Muscle of leg (tissue), 3 donors: ENCODE measurements at regions not wholly inside any gene's neighbourhood (a gene's known extent, or its start where the extent isn't known, plus 50 kb on each side); places are given as distances from the start of the nearest gene placed in this dataset.
"Not testable (repeated sequence)": the region's sequence is repeated elsewhere in the genome, so short reads cannot be mapped to it uniquely, and the experiment has no call there.

Experiments
- DNase-seq: peaks from one replicate; pipeline ENCODE4 v3.0.0; 2013
- H3K27ac ChIP-seq: one replicate; pipeline ENCODE4 v1.5.1; 2013; ENCODE audit warnings: mild to moderate bottlenecking, low read length, control low read depth
- H3K27me3 ChIP-seq: one replicate; pipeline ENCODE4 v1.6.1; 2013; ENCODE audit warnings: low read length; ENCODE audit not compliant: control insufficient read depth, insufficient read depth
- H3K36me3 ChIP-seq: one replicate; pipeline ENCODE4 v1.6.1; 2013; ENCODE audit warnings: low read length; ENCODE audit not compliant: control insufficient read depth, insufficient read depth
- H3K4me1 ChIP-seq: one replicate; pipeline ENCODE4 v1.6.1; 2013; ENCODE audit warnings: low read length; ENCODE audit not compliant: control insufficient read depth, insufficient read depth
- H3K4me3 ChIP-seq: one replicate; pipeline ENCODE4 v1.5.1; 2013; ENCODE audit warnings: low read length, control low read depth
- H3K9me3 ChIP-seq: replicated peaks from 2 replicates; pipeline ENCODE4 v1.6.1; 2013; ENCODE audit warnings: low read depth, low read length; ENCODE audit not compliant: control insufficient read depth
- WGBS: methylation state at CpG from one replicate; pipeline ENCODE4 v1.1.5; 2013; ENCODE audit warnings: missing lambda C conversion rate; ENCODE audit not compliant: insufficient coverage; 5-methylcytosine and 5-hydroxymethylcytosine counted together

GRCh38 chr22:47862394-47862793, 1099.9 kb downstream of the TBC1D22A start:
- 78% methylated on average over 2 of the region's 4 CpGs for WGBS

GRCh38 chr22:47860907-47861306, 1098.5 kb downstream of the TBC1D22A start:
- not testable (repeated sequence) for H3K27ac ChIP-seq, H3K9me3 ChIP-seq, H3K27me3 ChIP-seq, H3K36me3 ChIP-seq, H3K4me3 ChIP-seq, DNase-seq, H3K4me1 ChIP-seq
- 78% methylated on average over 7 of the region's 9 CpGs for WGBS

More at GRCh38 chr22:47862394-47862793, 1099.9 kb downstream of the TBC1D22A start:
- Histone ChIP-seq H3K4me1 (no peaks in the 10 kb centered on the region), H3K9me3 (peaks cover 4% of the 10 kb centered on the region), H3K27ac (no peak overlapping the region), H3K27me3 (no peaks in the 10 kb centered on the region), H3K36me3 (no peaks in the 10 kb centered on the region), H3K4me3 (no peak overlapping the region)
- DNase-seq = no peak

DNA sequence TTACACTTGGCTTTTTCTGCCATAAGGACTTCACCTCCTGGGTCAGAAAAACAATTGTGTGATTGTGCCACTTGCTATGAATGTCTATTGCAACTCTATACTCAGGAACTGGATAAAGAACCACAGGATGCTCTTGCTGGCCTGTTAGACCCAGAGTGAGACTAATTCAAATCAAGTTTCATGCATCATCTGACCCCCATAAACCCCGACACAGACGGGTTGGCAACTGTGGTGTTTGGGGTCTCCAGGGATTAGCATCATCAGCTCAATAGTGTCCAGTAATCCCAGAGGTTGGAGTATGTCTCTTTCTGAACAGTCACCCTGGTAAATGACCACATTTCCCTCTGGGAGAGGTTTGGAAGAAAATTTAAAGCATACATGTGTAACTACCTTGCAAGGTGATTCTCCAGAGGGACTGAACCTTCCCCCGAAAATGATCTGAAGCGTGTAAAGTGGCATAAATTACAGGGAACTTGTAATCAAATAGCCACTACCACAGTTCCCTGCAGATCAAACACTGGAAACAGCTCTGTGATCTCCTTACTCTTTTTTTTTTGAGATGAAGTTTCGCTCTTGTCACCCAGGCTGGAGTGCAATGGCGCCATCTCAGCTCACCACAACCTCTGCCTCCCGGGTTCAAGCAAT, 1097.6 kb downstream of the TBC1D22A start:
- Histone ChIP-seq H3K27me3 (no peaks in the 10 kb centered on the region), H3K27ac (no peak overlapping the region), H3K4me1 (no peaks in the 10 kb centered on the region), H3K36me3 (no peaks in the 10 kb centered on the region), H3K9me3 (peaks cover 4% of the 10 kb centered on the region), H3K4me3 (no peak overlapping the region)
- WGBS = no CpG with 5 or more reads among the region's 7 CpGs
- DNase-seq = no peak

DNA sequence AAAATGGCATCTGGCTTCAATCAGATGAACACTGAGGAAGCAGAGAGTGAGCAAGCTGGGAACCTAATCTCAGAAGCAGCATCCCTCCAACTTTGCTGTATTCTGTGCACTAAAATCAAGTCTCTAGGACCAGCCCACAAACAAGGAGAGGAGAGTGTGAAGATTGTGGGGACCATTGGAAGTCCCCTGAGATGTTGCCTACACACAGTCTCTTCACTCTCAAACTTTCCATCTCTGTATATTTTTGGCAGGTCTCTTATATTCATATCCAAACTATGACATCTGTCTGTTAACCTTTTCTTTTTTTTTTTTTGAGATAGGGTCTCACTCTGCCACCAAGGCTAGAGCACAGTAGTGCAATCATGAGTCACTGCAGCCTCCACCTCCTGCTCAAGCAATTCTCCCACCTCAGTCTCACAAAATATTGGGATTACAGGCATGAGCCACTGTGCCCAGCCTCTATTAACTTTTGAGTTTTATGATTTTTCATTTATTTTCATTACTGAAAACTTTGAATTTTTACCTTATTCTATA, 1096.4 kb downstream of the TBC1D22A start:
- Histone ChIP-seq H3K27me3 (peaks cover 3% of the 10 kb centered on the region), H3K9me3 (peaks cover 4% of the 10 kb centered on the region), H3K4me1 (no peaks in the 10 kb centered on the region), H3K27ac (no peak overlapping the region), H3K4me3 (no peak overlapping the region), H3K36me3 (no peaks in the 10 kb centered on the region)
- no peak for DNase-seq

DNA sequence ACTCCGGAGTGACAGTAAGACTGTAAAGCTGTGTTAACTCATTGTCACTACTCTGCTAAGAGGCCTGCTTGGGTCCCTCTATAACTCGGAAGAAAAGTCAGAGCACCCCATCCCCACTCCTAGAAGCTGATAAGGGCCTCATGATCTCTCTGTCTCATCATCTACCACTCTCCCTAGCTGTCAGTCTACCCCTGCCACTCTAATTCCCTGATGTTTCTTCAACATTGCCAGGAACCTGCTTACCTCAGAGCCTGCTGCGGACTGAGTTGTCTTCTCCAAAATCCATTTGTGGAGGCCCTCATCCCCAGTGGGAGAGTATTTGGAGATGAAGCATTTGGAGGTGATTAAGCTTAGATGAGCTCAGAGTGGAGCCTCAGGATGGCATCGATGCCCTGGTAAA, 1092.2 kb downstream of the TBC1D22A start:
- Histone ChIP-seq H3K4me1 (peaks cover 16% of the 10 kb centered on the region), H3K9me3 (peaks cover 4% of the 10 kb centered on the region), H3K4me3 (no peak overlapping the region), H3K27me3 (peaks cover 4% of the 10 kb centered on the region), H3K36me3 (no peaks in the 10 kb centered on the region), H3K27ac (no peak overlapping the region)
- 46% methylated on average over 3 of the region's 4 CpGs for WGBS
- no peak for DNase-seq

DNA sequence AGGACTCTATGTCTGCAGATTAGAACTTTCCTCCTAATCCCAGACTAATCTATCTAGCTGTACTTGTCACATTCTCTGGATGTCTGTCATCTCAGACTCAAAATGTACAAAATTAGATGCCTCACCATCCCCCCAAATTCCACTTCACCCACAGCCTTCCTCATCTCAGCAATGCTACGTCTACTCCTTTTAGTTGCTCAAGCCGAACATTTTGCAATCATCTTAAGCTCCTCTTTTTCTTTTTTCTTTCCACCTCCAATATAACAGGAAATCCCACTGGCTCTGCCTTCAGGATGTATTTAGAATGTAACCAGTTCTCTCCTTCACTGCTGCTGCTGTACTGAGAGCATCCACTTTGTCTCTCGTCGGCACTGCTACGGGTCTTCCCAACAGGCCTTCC, 1091.8 kb downstream of the TBC1D22A start:
- no peaks in the 10 kb centered on the region for H3K36me3 ChIP-seq
- peaks cover 4% of the 10 kb centered on the region for H3K9me3 ChIP-seq
- DNase-seq = no peak
- H3K4me3 ChIP-seq = no peak overlapping the region
- no peak overlapping the region for H3K27ac ChIP-seq
- WGBS = 40% methylated on average over 2 of the region's 5 CpGs
- peaks cover 20% of the 10 kb centered on the region for H3K4me1 ChIP-seq
- peaks cover 4% of the 10 kb centered on the region for H3K27me3 ChIP-seq

DNA sequence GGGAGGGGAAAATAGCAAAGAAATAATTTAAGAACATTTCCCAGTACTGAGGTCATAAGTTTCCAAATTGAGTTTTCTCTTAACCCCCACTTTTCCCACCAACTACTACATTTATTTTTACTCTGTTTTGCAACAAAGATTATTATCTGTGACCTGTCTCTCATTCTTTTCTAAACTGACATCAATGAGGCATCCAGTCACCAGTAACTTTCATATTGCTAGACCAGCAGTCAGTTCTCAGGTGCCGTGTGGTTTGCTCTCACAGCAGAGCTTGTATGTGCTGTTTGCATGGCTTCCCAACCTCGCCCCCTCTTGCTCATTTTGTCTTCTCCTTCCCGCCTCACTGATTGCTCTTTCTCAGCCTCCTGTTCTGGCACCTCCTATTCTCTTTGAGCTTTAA, 1091.3 kb downstream of the TBC1D22A start:
- DNase-seq = no peak
- Histone ChIP-seq H3K27me3 (peaks cover 4% of the 10 kb centered on the region), H3K36me3 (no peaks in the 10 kb centered on the region), H3K9me3 (peaks cover 4% of the 10 kb centered on the region), H3K4me3 (no peak overlapping the region), H3K27ac (no peak overlapping the region), H3K4me1 (peaks cover 24% of the 10 kb centered on the region)
- WGBS = 57% methylated on average over 1 of the region's 3 CpGs

- Histone ChIP-seq H3K27me3 (peaks cover 4% of the 10 kb centered on the region), H3K4me1 (peaks cover 30% of the 10 kb centered on the region), H3K36me3 (no peaks in the 10 kb centered on the region), H3K9me3 (no peaks in the 10 kb centered on the region), H3K4me3 (no peak overlapping the region), H3K27ac (no peak overlapping the region)
- 37% methylated on average over 2 of the region's 3 CpGs for WGBS
- no peak for DNase-seq
Observed at GRCh38 chr22:47851586-47851985, 1089.1 kb downstream of the TBC1D22A start.

GRCh38 chr22:47850644-47851151, 1088.2 kb downstream of the TBC1D22A start:
- WGBS = 50% methylated on average over 1 of the region's 2 CpGs

DNA sequence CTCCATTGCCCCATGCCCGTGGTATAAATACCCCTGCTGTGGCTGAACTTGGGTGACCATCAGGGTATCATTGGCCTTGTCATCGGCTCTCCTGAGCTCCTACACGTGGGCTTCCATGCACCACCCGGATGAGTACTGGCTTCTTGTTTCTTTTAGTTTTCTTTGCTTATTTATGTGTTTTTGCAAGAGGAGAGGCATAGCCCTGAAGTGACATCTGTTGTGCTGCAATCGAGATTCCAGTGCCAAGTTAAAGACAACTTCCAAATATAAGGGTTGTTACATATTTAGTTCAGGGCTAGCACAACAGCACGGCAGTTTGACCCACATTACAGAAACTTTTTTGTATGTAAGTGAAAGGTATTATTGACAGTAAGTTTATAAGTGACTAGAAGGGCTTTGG, 1087.1 kb downstream of the TBC1D22A start:
- Histone ChIP-seq H3K36me3 (no peaks in the 10 kb centered on the region), H3K9me3 (no peaks in the 10 kb centered on the region), H3K4me3 (no peak overlapping the region), H3K4me1 (peaks cover 30% of the 10 kb centered on the region), H3K27ac (no peak overlapping the region), H3K27me3 (peaks cover 2% of the 10 kb centered on the region)
- WGBS = 76% methylated on average over 3 of the region's 6 CpGs
- no peak for DNase-seq

More at GRCh38 chr22:47850644-47851151, 1088.2 kb downstream of the TBC1D22A start:
- Histone ChIP-seq H3K36me3 (no peaks in the 10 kb centered on the region), H3K27ac (no peak overlapping the region), H3K4me1 (peaks cover 30% of the 10 kb centered on the region), H3K4me3 (no peak overlapping the region), H3K27me3 (peaks cover 4% of the 10 kb centered on the region), H3K9me3 (no peaks in the 10 kb centered on the region)
- peak; percentile 80 for DNase-seq
